Upper lobe of left lung (tissue), 6 donors: ENCODE measurements at regions not wholly inside any gene's neighbourhood (a gene's known extent, or its start where the extent isn't known, plus 50 kb on each side); places are given as distances from the start of the nearest gene placed in this dataset.

Source experiments
- ATAC-seq, 2 donors: fragments of 200-7000 bp; cut with Tn5 transposase; one replicate each; pipeline ENCODE4 v1.9.1; 2022; ENCODE audit warnings: mild to moderate bottlenecking in 2 of 2, moderate library complexity in 2 of 2; ENCODE audit not compliant: low FRiP score in 2 of 2
- DNase-seq, 2 donors: peaks; one replicate each; pipeline ENCODE4 v3.0.0-alpha.2; 2019 to 2020
- H3K27ac ChIP-seq, 4 donors: fragments of 200-600 bp; sonication (generic); one replicate each; pipeline ENCODE4 v1.5.1; 2016 to 2019
- H3K27me3 ChIP-seq, 4 donors: fragments of 200-600 bp; sonication (generic); one replicate each; pipeline ENCODE4 v1.5.1; 2017 to 2019
- H3K36me3 ChIP-seq, 4 donors: fragments of 200-600 bp; sonication (generic); one replicate each; pipeline ENCODE4 v1.5.1; 2016 to 2019
- H3K4me1 ChIP-seq, 4 donors: fragments of 200-600 bp; sonication (generic); one replicate each; pipeline ENCODE4 v1.5.1; 2018 to 2019
- H3K4me3 ChIP-seq, 4 donors: fragments of 200-600 bp; sonication (generic); one replicate each; pipeline ENCODE4 v1.5.1; 2017 to 2019; ENCODE audit warnings: mild to moderate bottlenecking in 2 of 4, moderate library complexity in 1 of 4
- H3K9me3 ChIP-seq, 4 donors: fragments of 200-600 bp; sonication (generic); one replicate each; pipeline ENCODE4 v1.5.1; 2018 to 2019
- EP300 ChIP-seq, 4 donors: sonication (generic); formaldehyde crosslinking; IDR thresholded peaks; one replicate each; pipeline ENCODE4 v1.5.1; 2017; ENCODE audit warnings: antibody characterized with exemption in 4 of 4, control low read depth in 2 of 4
- POLR2A ChIP-seq, 4 donors: fragments of 450-650 bp; IDR thresholded peaks; one replicate each; pipeline ENCODE4 v1.5.1; 2016 to 2017; ENCODE audit warnings: antibody characterized with exemption in 4 of 4, mild to moderate bottlenecking in 2 of 4
- POLR2AphosphoS5 ChIP-seq, 2 donors: sonication (generic); formaldehyde crosslinking; IDR thresholded peaks; one replicate each; pipeline ENCODE4 v1.5.1; 2017; ENCODE audit warnings: antibody characterized with exemption in 2 of 2
- WGBS, 2 donors: methylation state at CpG; one replicate each; pipeline ENCODE4 v1.1.5; 2017 to 2018; 5-methylcytosine and 5-hydroxymethylcytosine counted together
- TF ChIP-seq, protein P1 (sequence below), 6 experiments: fragments of 450-650 bp in 4 of 6; fragments of 200-600 bp in 2 of 6; sonication (generic) in 2 of 6; IDR thresholded peaks; one replicate each; pipeline ENCODE4 v1.5.1; 2016 to 2019; ENCODE audit warnings: antibody characterized with exemption in 6 of 6
- donor health status: DM: no; HTN: no; CAD: no; lungs with moderate emphysema.
- donor health status: DM: no; HTN: yes; CAD: no; lungs with severe emphysema.

DNA sequence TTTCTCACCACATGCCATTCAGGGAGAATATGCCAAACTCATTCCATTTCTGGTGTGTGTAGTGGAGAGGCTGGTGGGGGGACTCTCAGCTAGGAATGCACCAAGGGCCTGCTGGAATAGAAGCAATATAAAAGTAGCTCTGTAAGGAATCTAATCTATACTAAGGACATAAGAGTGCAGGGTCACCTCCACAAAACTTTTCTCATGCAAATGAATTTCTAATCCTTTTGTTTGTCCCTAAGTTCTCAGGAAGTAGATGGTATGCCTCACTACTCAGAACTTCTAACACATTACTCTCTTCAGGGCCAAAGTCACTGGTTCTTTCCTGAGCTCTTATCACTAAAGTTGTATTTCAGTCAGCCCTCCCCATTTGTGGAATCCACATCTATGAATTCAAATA is 427.2 kb downstream of the C6orf118 start:
- Histone ChIP-seq H3K36me3 (no peaks in the 10 kb centered on the region), H3K4me3 (no peak overlapping the region), H3K4me1 (no peaks in the 10 kb centered on the region), H3K27me3 (no peaks in the 10 kb centered on the region), H3K9me3 (no peaks in the 10 kb centered on the region), H3K27ac (no peak overlapping the region)
- DNase-seq (no peak), ATAC-seq (no peak)
- TF ChIP-seq, protein P1, sequence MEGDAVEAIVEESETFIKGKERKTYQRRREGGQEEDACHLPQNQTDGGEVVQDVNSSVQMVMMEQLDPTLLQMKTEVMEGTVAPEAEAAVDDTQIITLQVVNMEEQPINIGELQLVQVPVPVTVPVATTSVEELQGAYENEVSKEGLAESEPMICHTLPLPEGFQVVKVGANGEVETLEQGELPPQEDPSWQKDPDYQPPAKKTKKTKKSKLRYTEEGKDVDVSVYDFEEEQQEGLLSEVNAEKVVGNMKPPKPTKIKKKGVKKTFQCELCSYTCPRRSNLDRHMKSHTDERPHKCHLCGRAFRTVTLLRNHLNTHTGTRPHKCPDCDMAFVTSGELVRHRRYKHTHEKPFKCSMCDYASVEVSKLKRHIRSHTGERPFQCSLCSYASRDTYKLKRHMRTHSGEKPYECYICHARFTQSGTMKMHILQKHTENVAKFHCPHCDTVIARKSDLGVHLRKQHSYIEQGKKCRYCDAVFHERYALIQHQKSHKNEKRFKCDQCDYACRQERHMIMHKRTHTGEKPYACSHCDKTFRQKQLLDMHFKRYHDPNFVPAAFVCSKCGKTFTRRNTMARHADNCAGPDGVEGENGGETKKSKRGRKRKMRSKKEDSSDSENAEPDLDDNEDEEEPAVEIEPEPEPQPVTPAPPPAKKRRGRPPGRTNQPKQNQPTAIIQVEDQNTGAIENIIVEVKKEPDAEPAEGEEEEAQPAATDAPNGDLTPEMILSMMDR (IDR thresholded peaks at IDR 0.05), result no peak
- TF ChIP-seq POLR2AphosphoS5 (IDR thresholded peaks at IDR 0.05) (no peak), POLR2A (IDR thresholded peaks at IDR 0.05) (no peak), EP300 (IDR thresholded peaks at IDR 0.05) (no peak)

DNA sequence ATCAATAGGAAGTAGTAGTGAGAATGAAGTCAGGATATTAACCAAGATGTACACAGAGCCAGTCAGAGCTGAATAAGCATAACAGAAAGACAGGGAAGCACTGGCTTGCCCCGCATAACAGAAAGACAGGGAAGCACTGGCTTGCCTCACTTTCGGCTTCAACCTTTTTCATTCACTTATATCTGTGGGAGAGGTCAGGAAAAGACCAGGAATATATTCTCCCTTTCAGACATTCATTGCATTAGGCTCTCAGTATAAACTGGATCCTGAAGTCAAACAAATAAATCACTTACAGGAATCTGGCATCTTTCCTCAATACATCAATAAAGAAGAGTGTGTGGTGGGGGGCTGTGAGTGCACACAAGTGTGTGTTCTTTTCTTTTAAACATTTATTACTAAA is 437.6 kb downstream of the C6orf118 start:
- WGBS, 2 donors, result 81 to 93% methylated on average over 2 of the region's 2 CpGs
- no peak overlapping the region for H3K27ac ChIP-seq
- no peak for DNase-seq
- TF ChIP-seq, protein P1 (IDR thresholded peaks at IDR 0.05), result no peak
- no peak for TF ChIP-seq POLR2AphosphoS5 (IDR thresholded peaks at IDR 0.05)
- no peak for TF ChIP-seq EP300 (IDR thresholded peaks at IDR 0.05)
- TF ChIP-seq POLR2A (IDR thresholded peaks at IDR 0.05), result no peak
- ATAC-seq, result no peak
- no peak overlapping the region for H3K4me3 ChIP-seq
- no peaks in the 10 kb centered on the region for H3K27me3 ChIP-seq
- no peaks in the 10 kb centered on the region for H3K4me1 ChIP-seq
- H3K36me3 ChIP-seq, result no peaks in the 10 kb centered on the region
- H3K9me3 ChIP-seq, result no peaks in the 10 kb centered on the region

DNA sequence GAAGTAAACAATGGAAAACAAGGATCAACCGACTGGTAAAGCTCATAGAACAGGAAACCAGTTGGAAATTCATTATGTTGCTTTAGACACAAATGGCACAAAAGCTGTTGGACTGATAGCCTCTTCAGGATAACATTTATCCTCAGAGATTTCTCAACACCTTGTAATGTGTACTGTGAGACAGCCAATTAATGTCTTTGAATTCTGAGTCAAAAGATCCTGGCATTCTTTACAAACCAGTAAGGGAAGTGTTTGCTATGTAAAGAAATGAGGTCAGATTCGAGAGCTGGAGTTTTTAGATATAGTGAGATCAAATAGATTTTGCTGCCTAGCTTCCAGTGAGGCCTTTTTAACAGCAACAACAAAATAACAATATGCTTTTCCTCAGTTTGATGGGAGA is 439.2 kb downstream of the C6orf118 start:
- ATAC-seq, result no peak
- Histone ChIP-seq H3K9me3 (no peaks in the 10 kb centered on the region), H3K36me3 (no peaks in the 10 kb centered on the region), H3K27ac (no peak overlapping the region), H3K4me3 (no peak overlapping the region), H3K27me3 (no peaks in the 10 kb centered on the region), H3K4me1 (no peaks in the 10 kb centered on the region)
- TF ChIP-seq POLR2AphosphoS5 (IDR thresholded peaks at IDR 0.05) (no peak), POLR2A (IDR thresholded peaks at IDR 0.05) (no peak), EP300 (IDR thresholded peaks at IDR 0.05) (no peak)
- TF ChIP-seq, protein P1 (IDR thresholded peaks at IDR 0.05), result no peak
- 31 to 44% methylated on average over 2 of the region's 2 CpGs for WGBS, 2 donors
- no peak for DNase-seq

DNA sequence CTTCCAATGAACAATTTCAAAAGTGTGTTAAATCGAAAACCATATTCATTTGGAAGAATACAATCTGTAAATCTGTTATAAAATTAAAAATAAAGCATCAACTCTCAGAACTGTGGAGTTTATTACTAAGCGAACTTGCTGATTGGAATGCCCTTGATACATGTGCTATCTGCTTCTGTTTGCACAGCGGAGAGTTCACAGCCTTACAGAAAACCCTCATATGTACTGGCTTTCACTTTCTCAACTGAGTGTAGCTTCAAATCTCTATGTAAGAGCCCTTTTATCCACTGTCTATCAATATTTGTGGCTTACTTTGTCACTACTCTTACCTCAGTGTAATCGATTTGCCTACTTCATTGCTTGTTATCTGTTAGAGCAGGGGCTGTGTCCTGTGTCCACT is 447.4 kb downstream of the C6orf118 start:
- H3K27me3 ChIP-seq, result no peaks in the 10 kb centered on the region
- no peak overlapping the region for H3K27ac ChIP-seq
- ATAC-seq (no peak), DNase-seq (no peak)
- H3K9me3 ChIP-seq, result no peaks in the 10 kb centered on the region
- 72 to 79% methylated on average over 4 of the region's 4 CpGs for WGBS, 2 donors
- no peak overlapping the region for H3K4me3 ChIP-seq
- no peak for TF ChIP-seq EP300 (IDR thresholded peaks at IDR 0.05)
- TF ChIP-seq POLR2A (IDR thresholded peaks at IDR 0.05), result no peak
- TF ChIP-seq POLR2AphosphoS5 (IDR thresholded peaks at IDR 0.05), result no peak
- TF ChIP-seq, protein P1 (IDR thresholded peaks at IDR 0.05), result no peak
- H3K36me3 ChIP-seq, result no peaks in the 10 kb centered on the region
- H3K4me1 ChIP-seq, result no peaks in the 10 kb centered on the region

DNA sequence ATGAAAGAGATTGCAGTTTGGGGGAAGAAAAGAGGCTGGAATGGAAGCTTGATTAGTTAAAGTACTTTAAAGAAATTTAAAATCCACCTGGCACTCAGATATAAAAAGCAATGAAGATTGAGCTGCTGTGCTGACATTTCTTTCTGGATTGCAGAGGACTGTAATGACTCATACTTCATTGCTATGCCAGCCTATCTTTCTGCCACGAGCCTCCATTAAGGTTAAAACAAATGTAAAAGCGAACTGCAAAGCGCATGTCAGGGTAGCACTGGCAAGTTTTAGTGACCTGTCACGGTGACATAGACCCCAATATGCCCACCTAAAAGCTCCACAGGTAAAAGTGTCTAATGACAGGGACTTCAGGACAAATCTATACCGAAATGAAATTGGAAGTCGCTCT is 449.6 kb downstream of the C6orf118 start:
- DNase-seq, result no peak
- no peaks in the 10 kb centered on the region for H3K4me1 ChIP-seq
- H3K9me3 ChIP-seq, result no peaks in the 10 kb centered on the region
- H3K4me3 ChIP-seq, result no peak overlapping the region
- no peaks in the 10 kb centered on the region for H3K36me3 ChIP-seq
- WGBS, 2 donors, result 79 to 84% methylated on average over 6 of the region's 6 CpGs
- no peaks in the 10 kb centered on the region for H3K27me3 ChIP-seq
- TF ChIP-seq EP300 (IDR thresholded peaks at IDR 0.05) (no peak), POLR2A (IDR thresholded peaks at IDR 0.05) (no peak), POLR2AphosphoS5 (IDR thresholded peaks at IDR 0.05) (no peak)
- TF ChIP-seq, protein P1 (IDR thresholded peaks at IDR 0.05), result no peak
- no peak overlapping the region for H3K27ac ChIP-seq
- no peak for ATAC-seq
